ENCODE measurements at regions not wholly inside any gene's neighbourhood (a gene's known extent, or its start where the extent isn't known, plus 50 kb on each side); places are given as distances from the start of the nearest gene placed in this dataset.

DNA sequence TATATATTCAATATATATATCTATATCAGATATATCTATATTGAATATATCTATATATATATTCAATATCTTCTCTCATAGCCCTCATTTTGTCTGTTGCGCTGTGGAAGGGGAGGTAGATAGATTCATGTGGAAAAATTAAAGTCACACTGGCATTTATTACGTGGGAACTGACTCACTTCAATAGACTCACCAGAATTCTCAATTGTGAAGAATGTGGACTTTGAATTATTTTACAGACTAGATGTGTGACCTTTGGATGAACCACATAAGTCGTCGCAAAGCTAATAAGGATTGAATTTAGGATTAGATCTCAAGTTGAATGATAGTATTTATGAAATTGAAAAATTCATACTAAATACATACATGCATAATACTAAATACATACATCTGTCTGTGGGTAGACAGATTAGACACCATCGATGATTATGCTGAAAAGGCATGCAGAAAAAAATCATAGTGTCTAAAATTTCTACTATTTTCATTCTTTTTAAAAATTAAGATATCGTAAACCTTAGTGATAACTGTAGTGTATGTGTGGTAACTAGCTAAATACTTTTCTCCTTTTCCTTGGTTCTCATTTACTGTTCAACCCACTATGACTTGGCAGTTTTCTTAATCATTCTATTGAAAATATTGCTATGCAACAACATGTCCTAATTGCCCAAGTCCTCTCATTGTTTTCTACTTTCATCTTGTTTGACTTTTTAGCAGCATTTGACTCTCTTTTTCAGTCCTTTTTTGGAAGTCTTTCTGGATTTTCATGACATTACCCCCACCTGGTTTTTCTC is 61.8 kb upstream of the A1CF start:
- no peak overlapping the region for H2AFZ ChIP-seq (ENCODE audit: low read depth, low read length, poor library complexity, severe bottlenecking)
- H3K9me2 ChIP-seq (ENCODE audit: insufficient read depth) = no peaks in the 10 kb centered on the region
- no peak overlapping the region for H3K4me3 ChIP-seq (replicated peaks in 1 of 2; ENCODE audit: low read depth in 1 of 2, low read length in 2 of 2)
- no peak overlapping the region for H3K27ac ChIP-seq (ENCODE audit: low read depth, low read length)
- H3K4me1 ChIP-seq (ENCODE audit: control insufficient read depth in 1 of 2, insufficient read depth in 2 of 2, low read length in 2 of 2) = no peaks in the 10 kb centered on the region
- no peaks in the 10 kb centered on the region for H3K27me3 ChIP-seq (ENCODE audit: insufficient read depth, low read length)
- ChIA-PET CTCF (no interaction called here), POLR2A (no interaction called here), RAD21 (ENCODE audit: low non-redundant PET in 1 of 2, low total read pairs in 2 of 2, uncharacterized antibody in 2 of 2, unreplicated experiment in 2 of 2) (no interaction called here)
- ATAC-seq = no peak
- no peak for DNase-seq (ENCODE audit: low read depth, low spot score)
- no peaks in the 10 kb centered on the region for H3K9me3 ChIP-seq (ENCODE audit: control insufficient read depth in 1 of 2, insufficient read depth in 1 of 2, low read depth in 1 of 2, low read length in 2 of 2)
- TF ChIP-seq ATF3 (IDR thresholded peaks at IDR 0.05) = no peak
- H3K79me2 ChIP-seq (ENCODE audit: insufficient read depth, low read length) = no peaks in the 10 kb centered on the region
- H4K20me1 ChIP-seq (ENCODE audit: insufficient read depth) = no peaks in the 10 kb centered on the region
- H3K9ac ChIP-seq (ENCODE audit: low read length) = no peak overlapping the region
- intact Hi-C loops (cut with micrococcal nuclease) = no loop called here
- no peaks in the 10 kb centered on the region for H3K36me3 ChIP-seq (ENCODE audit: control insufficient read depth in 1 of 2, insufficient read depth in 2 of 2, low read length in 2 of 2)
- H3K4me2 ChIP-seq (ENCODE audit: low read length) = no peak overlapping the region
- no TSS peak for BruUV-seq (replicated peaks)

GRCh38 chr10:50951365-50951764 is 65.9 kb upstream of the A1CF start:
- Histone ChIP-seq H3K27me3 (ENCODE audit: insufficient read depth, low read length) (no peaks in the 10 kb centered on the region), H3K4me1 (ENCODE audit: control insufficient read depth in 1 of 2, insufficient read depth in 2 of 2, low read length in 2 of 2) (no peaks in the 10 kb centered on the region), H3K9ac (ENCODE audit: low read length) (no peak overlapping the region), H3K9me2 (ENCODE audit: insufficient read depth) (no peaks in the 10 kb centered on the region), H4K20me1 (ENCODE audit: insufficient read depth) (no peaks in the 10 kb centered on the region), H3K36me3 (ENCODE audit: control insufficient read depth in 1 of 2, insufficient read depth in 2 of 2, low read length in 2 of 2) (no peaks in the 10 kb centered on the region), H3K4me2 (ENCODE audit: low read length) (no peak overlapping the region), H2AFZ (ENCODE audit: low read depth, low read length, poor library complexity, severe bottlenecking) (no peak overlapping the region), H3K27ac (ENCODE audit: low read depth, low read length) (no peak overlapping the region), H3K9me3 (ENCODE audit: control insufficient read depth in 1 of 2, insufficient read depth in 1 of 2, low read depth in 1 of 2, low read length in 2 of 2) (no peaks in the 10 kb centered on the region), H3K79me2 (ENCODE audit: insufficient read depth, low read length) (no peaks in the 10 kb centered on the region), H3K4me3 (replicated peaks in 1 of 2; ENCODE audit: low read depth in 1 of 2, low read length in 2 of 2) (no peak overlapping the region)
- RAD21 ChIA-PET (ENCODE audit: low non-redundant PET in 1 of 2, low total read pairs in 2 of 2, uncharacterized antibody in 2 of 2, unreplicated experiment in 2 of 2) = no interaction called here
- intact Hi-C loops (cut with micrococcal nuclease) = no loop called here
- CTCF ChIA-PET = no interaction called here
- DNase-seq (ENCODE audit: low read depth, low spot score) = no peak
- no TSS peak for BruUV-seq (replicated peaks)
- TF ChIP-seq ZFX (IDR thresholded peaks at IDR 0.05) = no peak
- no peak for TF ChIP-seq CEBPB (IDR thresholded peaks at IDR 0.05; ENCODE audit: low read depth)
- no peak for TF ChIP-seq TCF7L2 (IDR thresholded peaks at IDR 0.05; ENCODE audit: borderline replicate concordance, extremely low read depth, insufficient read depth, insufficient read length)
- no peak for TF ChIP-seq EGR1 (IDR thresholded peaks at IDR 0.05; ENCODE audit: low read depth)
- POLR2A ChIA-PET = no interaction called here
- ATAC-seq = no peak
